Islet precursor cell (in vitro differentiated cells): ENCODE measurements at regions not wholly inside any gene's neighbourhood (a gene's known extent, or its start where the extent isn't known, plus 50 kb on each side); places are given as distances from the start of the nearest gene placed in this dataset.

Experiments
- DNase-seq: peaks from one replicate; pipeline ENCODE4 v3.0.0-alpha.2; 2018

DNA sequence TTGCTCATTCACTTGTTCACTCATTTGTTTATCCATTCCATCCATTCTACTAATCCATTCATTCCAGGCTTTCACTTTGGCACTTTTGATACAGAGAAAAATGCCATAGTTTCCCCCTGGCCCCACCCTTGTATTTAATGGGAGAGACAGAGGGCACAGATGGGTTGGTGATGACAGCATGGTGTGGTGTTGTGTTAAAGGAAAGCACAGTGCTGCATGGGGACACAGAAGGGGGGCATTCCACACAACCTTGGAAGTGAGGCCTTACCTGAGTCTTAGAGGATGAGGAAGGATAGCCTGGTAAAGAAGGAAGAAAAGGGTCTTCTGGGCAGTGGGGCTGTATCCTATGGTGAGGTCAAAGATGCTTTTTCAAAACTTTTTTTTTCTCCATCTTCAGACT, 248.5 kb upstream of the C11orf87 start:
- DNase-seq, result no peak

DNA sequence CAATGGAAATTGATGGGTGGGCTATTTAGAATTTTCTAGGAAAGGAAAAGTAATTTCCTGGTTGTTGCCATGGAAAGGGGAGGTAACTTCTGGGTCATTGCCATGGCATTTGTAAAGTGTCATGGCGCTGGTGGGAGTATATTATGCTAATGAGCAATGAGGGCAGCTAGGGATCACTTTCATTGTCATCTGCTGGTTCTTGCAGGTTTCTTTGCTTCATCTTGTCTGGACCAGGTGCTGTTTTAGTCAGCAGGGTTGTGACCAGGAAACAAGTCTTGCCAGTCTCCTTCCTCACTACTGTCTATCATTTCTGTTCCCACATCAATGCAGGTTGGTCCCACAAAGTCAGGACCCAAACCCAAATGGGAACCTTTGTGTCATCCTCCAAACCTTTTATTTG, 237.6 kb upstream of the C11orf87 start:
- DNase-seq, result no peak

DNA sequence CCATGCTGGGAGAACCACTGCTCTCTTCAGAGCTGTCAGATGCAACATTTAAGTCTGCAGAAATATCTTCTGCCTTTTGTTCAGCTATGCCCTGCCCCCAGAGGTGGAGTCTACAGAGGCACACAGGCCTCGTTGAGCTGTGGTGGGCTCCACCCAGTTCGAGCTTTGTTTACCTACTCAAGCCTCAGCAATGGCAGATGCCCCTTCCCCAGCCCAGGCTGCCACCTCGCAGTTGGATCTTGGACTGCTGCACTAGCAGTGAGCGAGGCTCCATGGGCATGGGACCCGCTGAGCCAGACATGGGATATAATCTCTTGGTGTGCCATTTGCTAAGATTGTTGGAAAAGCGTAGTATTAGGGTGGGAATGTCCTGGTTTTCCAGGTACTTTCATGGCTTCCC, 229.1 kb upstream of the C11orf87 start:
- DNase-seq, result no peak

DNA sequence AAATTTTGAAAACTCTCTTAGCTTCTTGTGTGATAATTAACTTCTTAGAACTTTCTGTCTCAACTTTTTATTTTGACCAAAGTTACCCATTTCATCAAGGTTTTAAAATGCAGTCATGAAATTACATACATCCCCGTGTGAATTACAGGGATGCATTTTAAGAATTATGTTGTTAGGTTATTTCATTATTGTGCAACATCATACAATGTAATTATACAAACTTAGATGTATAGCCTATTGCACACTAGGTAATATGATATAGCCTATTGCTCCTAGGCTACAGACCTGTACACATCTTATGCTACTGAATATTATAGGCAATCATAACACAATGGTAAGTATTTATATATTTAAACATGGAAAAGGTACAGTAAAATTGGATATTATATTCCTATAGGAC, 228.1 kb upstream of the C11orf87 start:
- DNase-seq, result no peak

DNA sequence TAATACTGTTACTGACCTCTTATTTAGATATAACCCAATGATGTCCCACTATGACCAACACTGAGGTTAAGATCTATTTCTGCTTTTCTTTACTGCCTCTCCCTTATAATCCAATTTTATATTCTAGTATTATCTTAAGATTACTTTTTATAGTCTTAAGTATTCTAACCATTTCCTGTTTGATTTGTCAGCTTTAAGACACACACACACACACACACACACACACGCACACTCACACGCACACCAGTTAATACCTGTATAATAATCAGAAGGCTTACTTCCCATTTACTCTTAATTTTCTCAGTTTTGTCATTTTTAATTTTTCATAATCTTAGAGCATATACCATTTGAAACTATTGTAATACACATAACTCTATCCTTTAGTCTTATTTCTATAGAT, 226.0 kb upstream of the C11orf87 start:
- DNase-seq, result no peak

DNA sequence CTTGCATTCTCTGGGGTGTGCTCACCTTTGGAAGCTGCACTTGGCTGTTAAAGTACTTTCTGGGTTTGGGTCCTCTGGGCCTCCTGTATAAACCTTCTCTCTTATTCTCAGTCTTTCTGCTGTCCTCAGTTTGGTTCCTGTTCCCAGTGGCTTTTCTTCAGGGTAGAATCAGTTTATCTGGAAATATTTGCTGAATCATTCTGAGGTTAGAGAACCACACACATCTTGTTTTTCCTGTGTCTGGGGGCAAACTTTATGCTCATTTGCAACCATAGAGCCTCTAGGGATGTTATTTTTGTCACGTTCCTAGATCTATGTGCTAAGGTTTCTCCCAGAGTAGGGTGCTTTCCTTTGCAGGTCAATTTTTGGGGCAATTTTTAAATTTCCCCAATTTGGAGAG, 224.3 kb upstream of the C11orf87 start:
- no peak for DNase-seq

DNA sequence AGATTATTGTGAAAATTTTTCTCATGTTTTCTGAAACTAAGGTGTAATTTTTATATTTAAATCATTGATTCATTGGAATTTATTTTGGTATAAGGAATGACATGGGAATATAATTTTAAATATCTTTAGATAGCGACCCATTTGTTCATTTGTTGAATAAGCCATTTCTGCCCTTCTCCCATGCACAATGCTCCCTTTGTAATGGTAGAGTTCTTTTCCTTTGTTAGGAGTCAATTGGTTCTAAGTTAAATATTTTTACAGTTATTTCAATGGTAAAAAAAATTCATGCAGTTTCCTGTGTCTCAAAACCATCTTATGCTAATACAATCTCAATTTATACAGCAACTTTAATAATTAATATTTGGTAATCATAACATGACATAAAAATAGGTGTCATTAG, 218.8 kb upstream of the C11orf87 start:
- DNase-seq, result no peak

DNA sequence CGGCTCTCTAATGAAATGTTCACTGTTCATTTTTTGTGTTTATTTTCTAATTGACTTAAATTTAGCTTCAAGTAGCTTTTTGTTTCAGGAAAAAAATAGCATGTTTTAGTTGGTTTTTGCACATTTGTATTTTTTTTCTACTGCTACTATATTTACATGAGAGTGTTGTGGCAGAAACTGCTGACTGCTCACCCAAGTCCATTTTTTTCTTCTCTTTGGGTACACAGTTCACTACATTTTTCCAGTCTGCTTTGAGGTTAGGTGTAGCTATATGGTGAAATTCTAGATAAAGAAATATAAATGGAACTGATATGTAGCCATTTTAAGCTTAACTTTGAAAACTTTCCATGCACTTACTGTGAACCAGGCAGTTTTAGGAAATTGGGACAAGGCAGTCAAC, 216.7 kb upstream of the C11orf87 start:
- DNase-seq, result no peak

DNA sequence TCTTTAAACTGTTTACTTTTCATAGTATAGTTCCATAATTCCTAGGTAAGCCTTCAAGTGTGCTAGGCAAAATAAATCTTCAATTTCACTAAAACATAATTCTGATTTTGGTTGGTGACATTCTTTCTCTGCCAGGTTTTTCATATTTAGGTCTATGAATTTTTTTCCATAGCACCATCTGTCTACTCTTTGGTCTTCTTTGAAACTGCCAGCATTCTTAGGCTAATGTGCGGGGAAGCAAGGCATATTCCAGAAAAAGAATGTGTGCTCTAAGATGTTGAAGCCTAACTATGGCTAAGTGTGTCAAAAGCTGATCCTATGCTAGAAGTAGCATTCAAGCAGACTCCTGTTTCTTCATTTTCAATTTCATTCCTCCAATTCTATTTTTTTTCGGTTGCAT, 213.9 kb upstream of the C11orf87 start:
- no peak for DNase-seq

DNA sequence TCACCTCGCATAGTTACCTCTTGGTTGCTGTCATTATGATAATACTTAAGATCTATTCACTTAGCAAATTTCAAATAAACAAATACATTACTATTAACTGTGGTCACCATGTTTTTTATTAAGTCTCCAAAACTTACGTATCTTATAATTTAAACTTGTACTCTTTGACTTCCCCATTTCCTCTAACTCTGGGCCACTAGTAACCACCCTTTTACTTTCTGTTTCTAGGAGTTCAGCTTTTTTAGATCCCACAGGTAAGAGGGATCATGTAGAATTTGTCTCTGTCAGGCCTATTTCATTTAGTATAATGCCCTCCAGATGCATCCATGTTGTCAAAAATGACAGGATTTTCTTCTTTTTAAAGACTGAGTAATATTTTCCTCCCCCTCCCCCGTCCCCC, 212.4 kb upstream of the C11orf87 start:
- DNase-seq, result no peak

DNA sequence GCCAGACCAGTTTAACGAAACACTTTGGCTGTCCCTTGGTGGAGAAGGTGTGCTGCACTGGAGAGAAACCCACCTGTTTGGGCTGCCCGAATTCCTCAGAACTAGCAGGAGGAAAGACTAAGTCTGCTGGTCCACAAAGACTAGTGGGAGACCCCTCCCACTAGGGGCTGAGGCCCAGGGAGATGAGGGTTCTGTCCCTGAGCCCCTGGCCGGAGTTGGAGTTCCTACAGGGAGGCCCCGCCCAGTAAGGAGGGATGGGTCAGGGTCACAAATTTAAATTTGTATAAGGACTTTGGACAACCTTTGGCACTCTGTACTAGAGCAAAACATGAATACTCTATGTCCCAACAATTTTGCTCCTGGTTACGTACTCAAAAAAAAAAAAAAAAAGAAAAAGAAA, 200.8 kb upstream of the C11orf87 start:
- no peak for DNase-seq

DNA sequence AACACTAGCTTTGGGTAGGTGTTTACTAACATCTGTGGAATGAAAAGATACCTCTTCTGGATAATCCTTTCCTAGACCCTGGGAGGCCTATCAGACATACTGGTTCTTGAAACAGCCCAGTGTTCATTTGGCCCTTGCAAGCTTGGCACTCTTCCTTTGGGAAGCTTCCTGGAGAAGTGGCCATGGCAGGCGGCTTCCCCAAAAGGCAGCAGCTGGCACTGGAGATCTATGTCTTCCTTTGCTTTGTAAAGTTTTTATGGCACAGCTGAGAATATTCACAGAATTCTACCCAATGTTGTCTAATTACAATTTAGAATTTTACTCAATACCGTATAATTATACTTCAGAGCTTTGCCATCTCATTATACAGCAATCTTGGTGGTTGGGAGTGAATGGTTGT, 199.2 kb upstream of the C11orf87 start:
- DNase-seq, result no peak

DNA sequence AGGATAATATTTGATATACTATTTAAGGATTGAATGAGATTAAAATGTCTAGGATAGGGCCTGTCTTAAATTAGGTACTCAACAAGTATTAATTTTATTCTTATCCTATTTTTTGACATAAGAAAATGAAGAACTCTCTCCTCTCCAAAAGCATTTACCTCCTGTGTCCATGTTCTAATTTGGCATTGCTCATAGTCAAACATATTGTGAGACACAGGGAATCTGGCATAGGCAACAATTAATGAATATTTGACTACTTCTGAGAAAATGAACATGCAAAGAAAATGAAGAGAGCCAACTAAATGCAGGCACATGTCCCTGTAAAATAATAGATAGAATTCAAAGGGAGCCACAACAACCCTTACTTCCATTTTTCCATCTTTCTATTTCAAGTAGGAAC, 198.5 kb upstream of the C11orf87 start:
- DNase-seq, result no peak

DNA sequence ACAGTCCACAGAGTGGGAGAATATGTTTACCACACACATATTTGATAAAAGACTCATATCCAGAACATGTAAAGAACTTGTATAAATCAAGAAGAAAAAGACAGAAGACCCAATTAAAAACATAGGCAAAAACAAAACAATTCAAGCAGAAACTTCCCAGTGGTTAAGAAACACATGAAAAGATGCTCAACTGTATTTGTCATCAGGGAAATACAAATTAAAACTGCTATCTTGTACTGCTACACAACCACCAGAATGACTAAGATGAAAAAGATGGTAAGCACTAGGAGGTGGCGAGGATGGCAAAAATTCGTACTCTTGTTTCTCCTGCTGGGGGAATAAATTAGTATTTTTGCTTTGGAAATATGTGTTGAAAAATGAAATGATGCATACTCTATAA, 192.3 kb upstream of the C11orf87 start:
- no peak for DNase-seq

DNA sequence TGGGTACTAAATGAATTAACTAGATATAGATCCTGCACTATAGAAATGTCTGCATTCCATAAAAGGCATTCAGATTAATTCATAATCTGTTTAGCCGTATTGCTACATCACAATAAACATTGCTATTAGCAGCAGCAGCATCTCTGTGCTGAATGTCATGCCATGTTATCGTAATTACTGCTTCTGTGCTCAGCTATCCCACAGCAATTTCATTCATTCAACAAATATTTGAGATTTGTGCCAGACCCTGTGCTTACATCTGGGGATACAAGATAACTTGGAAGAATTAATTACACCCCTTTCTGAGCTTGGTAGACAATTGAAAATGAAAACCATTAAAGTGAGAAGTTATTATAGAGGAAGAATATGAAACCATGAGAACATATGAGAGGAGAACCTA, 185.8 kb upstream of the C11orf87 start:
- no peak for DNase-seq

DNA sequence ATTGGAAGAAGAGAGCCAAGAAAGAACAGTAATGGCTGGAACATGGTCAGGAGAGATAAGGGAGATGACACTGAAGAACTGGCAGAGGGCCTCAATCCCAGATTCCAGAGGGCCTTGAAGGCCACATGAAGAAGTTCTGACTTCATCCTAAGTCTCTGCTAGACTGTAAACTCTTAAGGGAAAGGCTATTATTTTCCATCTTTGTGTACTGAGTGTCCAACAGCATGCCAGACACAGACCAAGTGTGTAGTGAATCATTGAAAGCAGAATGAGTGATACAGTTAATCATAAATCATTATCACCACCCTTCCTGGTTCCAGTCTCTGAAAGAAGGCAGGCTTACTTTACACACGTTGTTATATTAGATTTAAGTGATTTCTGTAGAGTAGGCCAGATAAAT, 185.3 kb upstream of the C11orf87 start:
- no peak for DNase-seq

DNA sequence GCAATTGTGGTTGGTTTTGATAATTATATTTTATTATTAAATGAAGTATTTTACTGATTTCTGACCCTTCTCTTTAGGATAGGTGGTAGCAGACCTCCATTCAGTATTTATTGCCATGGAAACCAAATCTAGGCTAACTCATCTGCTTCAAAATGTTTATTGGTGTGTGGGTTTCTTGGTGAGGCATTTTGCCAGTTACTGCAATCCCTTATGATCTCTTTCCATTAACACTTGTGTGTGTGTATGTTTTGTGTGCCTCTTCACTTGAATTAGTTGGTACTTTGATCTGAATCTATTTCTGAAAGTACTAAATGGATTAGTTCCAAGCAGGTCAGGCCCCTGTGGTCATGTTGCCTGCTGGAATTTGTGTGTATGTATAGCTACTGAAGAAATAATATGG, 184.4 kb upstream of the C11orf87 start:
- no peak for DNase-seq

DNA sequence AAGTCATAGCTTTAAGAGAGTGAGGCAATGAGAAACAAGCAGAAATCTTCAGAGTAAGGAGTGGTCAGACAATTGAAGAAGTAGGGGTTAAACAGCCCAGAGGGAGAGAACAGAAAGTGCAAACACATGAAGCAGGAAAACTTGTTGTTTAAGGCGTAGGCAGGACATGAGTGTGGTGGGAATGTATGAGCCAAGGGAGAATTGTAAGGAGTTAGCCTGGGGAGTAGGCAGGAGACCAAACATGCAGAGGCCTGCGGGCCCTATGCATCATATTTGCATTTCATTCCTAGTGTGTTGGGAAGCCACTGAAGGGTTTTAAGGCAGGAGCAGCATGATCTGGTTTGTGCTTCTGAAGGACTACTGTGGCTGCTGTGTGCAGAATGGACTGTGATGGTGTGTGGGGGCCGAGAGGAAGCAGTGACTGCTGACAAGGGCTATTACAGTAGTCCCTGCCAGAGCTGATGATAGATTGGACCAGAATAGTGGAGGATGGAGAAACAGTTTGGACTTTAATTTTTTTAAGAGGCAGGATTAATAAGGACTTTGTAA, 179.9 kb upstream of the C11orf87 start:
- peak; percentile 52 for DNase-seq

DNA sequence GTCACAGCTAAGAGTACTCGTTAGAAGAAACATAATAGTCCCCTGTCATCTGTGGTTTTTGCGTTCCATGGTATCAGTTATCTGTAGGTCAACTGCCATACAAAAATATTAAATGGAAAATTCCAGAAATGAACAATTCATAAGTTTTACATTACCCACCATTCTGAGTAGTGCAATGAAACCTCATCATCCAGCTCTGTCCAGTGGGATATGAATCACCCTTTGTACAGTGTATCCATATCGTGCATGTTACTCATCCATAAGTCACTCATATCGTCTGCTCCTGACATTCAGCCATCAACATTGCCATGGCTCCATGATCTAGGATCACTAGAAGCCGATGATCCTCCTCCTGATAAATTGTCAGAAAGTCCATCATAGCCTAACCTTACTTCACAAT, 174.9 kb upstream of the C11orf87 start:
- DNase-seq, result no peak

DNA sequence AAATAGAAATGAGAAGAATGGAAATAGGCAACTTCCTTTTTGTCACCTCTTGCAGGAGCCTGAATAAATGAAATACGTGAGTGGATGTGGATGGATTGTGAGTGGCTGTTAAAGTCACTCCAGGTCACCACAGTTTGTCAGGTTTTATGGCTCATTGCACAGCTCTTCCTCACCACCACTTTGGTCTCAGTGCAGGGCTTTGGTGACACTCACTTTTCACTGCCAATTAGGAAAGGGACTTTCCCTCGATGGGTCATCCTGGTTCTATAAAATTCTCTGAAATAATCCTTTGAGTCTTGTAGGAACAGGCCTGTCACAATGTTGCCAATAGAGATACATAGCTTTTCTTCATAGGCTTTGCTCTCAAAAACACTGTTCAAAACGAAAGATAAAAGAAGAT, 172.4 kb upstream of the C11orf87 start:
- DNase-seq, result no peak

DNA sequence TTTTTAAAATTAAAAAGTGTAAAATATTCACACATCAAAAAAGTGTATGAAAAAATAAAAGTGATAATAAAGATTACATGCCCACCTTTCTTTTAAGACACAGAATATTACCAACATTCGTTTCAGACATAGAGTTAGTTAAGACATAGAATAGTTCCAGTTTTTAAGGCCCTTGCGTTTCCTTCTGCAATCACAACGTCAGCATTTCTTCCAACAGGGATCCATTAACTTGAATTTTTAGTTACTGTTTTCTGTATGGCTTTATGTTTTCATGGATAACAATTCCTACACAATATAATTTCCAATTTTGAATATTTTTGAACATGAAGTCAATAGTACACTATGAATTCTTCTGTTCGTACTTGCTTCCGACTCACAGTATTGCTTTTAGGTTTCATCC, 170.8 kb upstream of the C11orf87 start:
- DNase-seq, result no peak

DNA sequence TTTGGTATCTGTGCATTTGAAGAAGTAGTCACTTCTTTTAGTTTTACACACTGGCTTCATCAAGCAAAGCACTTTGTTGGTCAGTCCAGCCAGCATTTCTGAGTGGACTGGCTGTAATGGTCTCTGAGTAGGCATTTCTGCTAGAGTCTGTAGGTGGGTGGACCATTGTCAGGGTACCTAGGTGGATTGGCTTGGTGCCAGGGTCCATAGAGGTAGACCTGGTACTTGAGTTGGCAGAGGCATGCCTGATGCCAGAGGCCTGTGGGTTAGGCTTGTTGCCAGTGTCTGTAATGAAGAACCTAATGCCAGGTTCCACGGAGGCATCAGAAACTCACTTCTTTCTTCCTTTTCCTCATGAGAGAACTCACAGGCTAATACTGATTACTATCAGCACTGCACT, 157.9 kb upstream of the C11orf87 start:
- no peak for DNase-seq

DNA sequence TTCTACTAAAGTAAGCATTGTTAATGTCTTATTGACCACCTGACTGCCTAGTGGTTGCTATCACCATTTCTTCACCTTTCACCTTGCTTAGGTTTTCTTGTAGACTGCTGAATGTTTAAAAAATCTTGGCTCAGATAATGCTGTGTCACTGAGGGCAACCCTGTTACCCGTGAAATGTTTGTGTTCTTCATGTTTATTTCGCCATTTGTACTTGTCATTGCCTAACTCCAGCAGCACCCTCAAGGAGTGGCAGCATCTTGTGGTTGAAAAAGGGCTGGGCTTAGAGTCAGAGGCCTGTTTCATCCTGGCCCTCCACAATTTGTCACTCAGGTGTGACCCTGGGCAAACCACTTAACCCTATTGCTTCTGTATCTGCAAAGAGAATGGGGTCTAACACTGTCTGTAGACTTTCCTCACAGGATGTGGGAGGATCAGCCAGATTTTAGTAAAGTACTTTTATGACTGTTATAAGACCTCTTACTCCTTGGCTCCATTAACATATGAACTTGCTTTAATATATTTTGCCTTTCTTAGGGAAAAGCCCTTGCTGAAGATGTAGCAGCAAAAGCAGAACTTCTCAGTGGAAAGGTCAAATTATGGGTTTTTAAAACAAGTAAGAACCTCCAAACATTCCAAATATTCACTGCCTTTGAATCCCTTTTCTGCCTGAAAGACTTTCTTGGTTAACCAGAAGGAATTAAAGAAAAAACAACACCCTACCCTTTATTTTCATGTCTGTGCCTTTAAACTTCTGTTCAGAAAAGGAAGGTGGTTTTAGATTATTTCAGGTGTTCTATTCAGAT, 154.5 kb upstream of the C11orf87 start:
- DNase-seq, result no peak

DNA sequence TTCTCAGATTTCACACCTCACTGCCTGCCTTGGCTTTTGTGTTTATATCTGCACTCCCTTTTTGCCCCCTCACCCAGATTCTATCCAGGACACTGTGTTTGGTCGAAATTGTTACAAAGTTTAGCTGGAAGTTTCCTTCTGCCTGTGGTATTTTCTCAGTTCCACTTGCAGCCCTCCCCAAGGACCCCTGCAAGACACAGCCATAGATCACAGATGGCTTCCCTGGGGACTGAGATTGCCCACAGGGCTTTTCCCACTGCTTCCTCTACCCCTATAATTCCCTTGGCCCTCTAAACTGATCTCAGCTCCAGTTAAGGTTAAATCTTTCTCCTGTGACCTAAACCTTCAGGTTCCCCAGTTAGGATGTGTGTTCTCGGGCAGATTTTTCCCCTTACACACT, 146.1 kb upstream of the C11orf87 start:
- no peak for DNase-seq

DNA sequence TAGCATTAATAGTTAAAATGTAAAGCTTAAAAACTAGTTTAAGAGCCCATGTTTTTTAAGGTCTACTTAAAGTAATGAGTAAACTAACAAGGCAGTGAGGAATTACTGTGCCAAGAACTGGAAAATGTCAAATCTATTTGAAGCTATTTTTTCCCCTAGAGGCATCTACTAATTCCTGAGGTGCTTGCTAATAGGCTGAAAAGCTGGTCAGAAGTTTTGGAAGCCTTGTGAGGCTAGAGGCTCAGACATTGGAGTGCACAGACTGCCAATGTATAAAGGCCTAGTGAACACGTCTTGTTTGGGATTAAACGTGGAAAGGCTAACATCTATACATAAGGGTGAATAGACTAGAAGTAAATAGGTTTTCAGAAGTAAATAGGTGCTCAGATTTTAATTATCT, 136.5 kb upstream of the C11orf87 start:
- no peak for DNase-seq
